ENCODE measurements at regions not wholly inside any gene's neighbourhood (a gene's known extent, or its start where the extent isn't known, plus 50 kb on each side); places are given as distances from the start of the nearest gene placed in this dataset.

DNA sequence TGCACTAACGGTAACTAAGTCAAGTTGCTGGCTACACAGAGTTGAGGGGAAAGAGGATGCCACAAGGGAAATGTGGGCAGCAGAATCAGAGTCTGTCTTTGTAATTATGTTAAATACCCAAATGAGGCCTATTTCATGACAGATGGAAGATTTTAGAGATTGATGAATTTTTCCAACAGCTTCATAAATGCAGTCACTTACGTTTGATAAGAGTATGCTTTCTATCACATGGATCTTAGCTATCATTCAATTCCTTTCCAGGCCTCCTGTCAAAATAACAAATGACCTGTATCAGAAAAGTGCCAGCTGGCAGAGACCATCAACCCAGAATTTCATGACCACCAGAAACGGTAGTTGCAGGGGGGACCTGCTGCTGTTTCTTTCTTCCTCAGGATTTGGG lies 148.4 kb upstream of the PLPP4 start:
- Histone ChIP-seq H3K9ac (ENCODE audit: insufficient read depth in 1 of 2, low read depth in 2 of 2, low read length in 2 of 2) (no peak overlapping the region), H3K4me2 (ENCODE audit: insufficient read depth, low read length) (no peak overlapping the region), H3K9me3 (replicated peaks; ENCODE audit: control insufficient read depth, insufficient read depth, low read depth, low read length) (no peaks in the 10 kb centered on the region), H3K36me3 (ENCODE audit: control insufficient read depth, insufficient read depth, low read length) (no peaks in the 10 kb centered on the region), H2AFZ (ENCODE audit: low read depth, low read length) (no peak overlapping the region), H3K4me1 (replicated peaks in 1 of 2; ENCODE audit: control insufficient read depth in 2 of 2, insufficient read depth in 2 of 2, low read length in 2 of 2) (no peaks in the 10 kb centered on the region), H4K20me1 (replicated peaks; ENCODE audit: control insufficient read depth, insufficient read depth, low read length) (no peaks in the 10 kb centered on the region), H3K4me3 (no peak overlapping the region), H3K27me3 (ENCODE audit: control insufficient read depth in 2 of 2, insufficient read depth in 2 of 2, low read length in 2 of 2) (no peaks in the 10 kb centered on the region), H3K9me1 (ENCODE audit: control insufficient read depth, insufficient read depth, low read length) (no peaks in the 10 kb centered on the region), H3K79me2 (ENCODE audit: control insufficient read depth, insufficient read depth, low read length) (no peaks in the 10 kb centered on the region), H3K27ac (ENCODE audit: extremely low read depth, low read depth, low read length) (no peak overlapping the region)
- BruUV-seq (replicated peaks): no TSS peak
- DNase-seq (ENCODE audit: extremely low read depth in 1 of 4, low spot score in 3 of 4) (no peak), ATAC-seq (no peak), FAIRE-seq (no peak)
- TF ChIP-seq ZNF274 (IDR thresholded peaks at IDR 0.05; ENCODE audit: borderline replicate concordance, low read depth, low read length) (no peak), ZNF165 (CRISPR knock-in tag; IDR thresholded peaks at IDR 0.05; ENCODE audit: borderline replicate concordance) (no peak), BACH1 (tag; IDR thresholded peaks at IDR 0.05) (no peak), SAFB (IDR thresholded peaks at IDR 0.05; ENCODE audit: borderline replicate concordance, low read depth, low read length) (no peak), CEBPG (CRISPR knock-in tag; IDR thresholded peaks at IDR 0.05) (no peak), CEBPG (tag; conservative IDR thresholded peaks at IDR 0.05 in 1 of 2, IDR thresholded peaks at IDR 0.05 in 1 of 2) (no peak), NBN (IDR thresholded peaks at IDR 0.05; ENCODE audit: low read depth) (no peak)
- TF ChIP-seq, protein P1, sequence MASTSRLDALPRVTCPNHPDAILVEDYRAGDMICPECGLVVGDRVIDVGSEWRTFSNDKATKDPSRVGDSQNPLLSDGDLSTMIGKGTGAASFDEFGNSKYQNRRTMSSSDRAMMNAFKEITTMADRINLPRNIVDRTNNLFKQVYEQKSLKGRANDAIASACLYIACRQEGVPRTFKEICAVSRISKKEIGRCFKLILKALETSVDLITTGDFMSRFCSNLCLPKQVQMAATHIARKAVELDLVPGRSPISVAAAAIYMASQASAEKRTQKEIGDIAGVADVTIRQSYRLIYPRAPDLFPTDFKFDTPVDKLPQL (IDR thresholded peaks at IDR 0.05; ENCODE audit: extremely low read depth, insufficient read length): no peak
- TF ChIP-seq, protein P2, sequence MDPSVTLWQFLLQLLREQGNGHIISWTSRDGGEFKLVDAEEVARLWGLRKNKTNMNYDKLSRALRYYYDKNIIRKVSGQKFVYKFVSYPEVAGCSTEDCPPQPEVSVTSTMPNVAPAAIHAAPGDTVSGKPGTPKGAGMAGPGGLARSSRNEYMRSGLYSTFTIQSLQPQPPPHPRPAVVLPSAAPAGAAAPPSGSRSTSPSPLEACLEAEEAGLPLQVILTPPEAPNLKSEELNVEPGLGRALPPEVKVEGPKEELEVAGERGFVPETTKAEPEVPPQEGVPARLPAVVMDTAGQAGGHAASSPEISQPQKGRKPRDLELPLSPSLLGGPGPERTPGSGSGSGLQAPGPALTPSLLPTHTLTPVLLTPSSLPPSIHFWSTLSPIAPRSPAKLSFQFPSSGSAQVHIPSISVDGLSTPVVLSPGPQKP (CRISPR knock-in tag; IDR thresholded peaks at IDR 0.05): no peak
- in situ Hi-C loops (cut with MboI): no loop called here
- WGBS (ENCODE audit: insufficient coverage, low coverage, missing lambda C conversion rate): 0% methylated on average over 2 of the region's 3 CpGs
- intact Hi-C loops (cut with micrococcal nuclease): no loop called here
- ChIA-PET POLR2A (no interaction called here), CTCF (ENCODE audit: low intra/inter-chr PET ratio) (no interaction called here)
